ENCODE measurements at regions not wholly inside any gene's neighbourhood (a gene's known extent, or its start where the extent isn't known, plus 50 kb on each side); places are given as distances from the start of the nearest gene placed in this dataset.

DNA sequence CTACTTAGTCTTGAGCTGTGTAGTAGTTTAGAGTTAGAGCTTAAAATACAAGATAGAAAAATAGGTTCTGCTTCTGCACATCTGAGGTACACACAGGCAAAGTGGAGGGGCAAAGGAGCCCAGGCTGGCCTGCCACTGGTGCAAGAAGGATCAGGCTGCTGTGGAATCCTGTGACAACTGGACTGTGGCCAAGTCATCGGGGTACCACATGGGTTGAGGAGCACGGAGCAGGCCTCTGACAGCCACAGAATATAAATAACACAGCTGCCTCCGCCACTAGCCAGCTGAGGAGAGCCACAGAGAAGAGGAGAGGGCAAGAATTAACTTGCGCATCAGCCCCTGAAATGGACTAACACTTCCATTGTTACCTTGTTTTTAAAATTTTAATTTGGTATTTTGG lies 206.0 kb upstream of the MARCKS start:
- no peak for TF ChIP-seq SIN3A (IDR thresholded peaks at IDR 0.05; ENCODE audit: borderline replicate concordance, insufficient read depth, low read length)
- no peak for TF ChIP-seq POLR2AphosphoS5 (IDR thresholded peaks at IDR 0.05; ENCODE audit: low read depth, low read length)
- TF ChIP-seq TAF1 (IDR thresholded peaks at IDR 0.05; ENCODE audit: borderline replicate concordance, insufficient read depth, low read length) = no peak
- TF ChIP-seq, protein P1, sequence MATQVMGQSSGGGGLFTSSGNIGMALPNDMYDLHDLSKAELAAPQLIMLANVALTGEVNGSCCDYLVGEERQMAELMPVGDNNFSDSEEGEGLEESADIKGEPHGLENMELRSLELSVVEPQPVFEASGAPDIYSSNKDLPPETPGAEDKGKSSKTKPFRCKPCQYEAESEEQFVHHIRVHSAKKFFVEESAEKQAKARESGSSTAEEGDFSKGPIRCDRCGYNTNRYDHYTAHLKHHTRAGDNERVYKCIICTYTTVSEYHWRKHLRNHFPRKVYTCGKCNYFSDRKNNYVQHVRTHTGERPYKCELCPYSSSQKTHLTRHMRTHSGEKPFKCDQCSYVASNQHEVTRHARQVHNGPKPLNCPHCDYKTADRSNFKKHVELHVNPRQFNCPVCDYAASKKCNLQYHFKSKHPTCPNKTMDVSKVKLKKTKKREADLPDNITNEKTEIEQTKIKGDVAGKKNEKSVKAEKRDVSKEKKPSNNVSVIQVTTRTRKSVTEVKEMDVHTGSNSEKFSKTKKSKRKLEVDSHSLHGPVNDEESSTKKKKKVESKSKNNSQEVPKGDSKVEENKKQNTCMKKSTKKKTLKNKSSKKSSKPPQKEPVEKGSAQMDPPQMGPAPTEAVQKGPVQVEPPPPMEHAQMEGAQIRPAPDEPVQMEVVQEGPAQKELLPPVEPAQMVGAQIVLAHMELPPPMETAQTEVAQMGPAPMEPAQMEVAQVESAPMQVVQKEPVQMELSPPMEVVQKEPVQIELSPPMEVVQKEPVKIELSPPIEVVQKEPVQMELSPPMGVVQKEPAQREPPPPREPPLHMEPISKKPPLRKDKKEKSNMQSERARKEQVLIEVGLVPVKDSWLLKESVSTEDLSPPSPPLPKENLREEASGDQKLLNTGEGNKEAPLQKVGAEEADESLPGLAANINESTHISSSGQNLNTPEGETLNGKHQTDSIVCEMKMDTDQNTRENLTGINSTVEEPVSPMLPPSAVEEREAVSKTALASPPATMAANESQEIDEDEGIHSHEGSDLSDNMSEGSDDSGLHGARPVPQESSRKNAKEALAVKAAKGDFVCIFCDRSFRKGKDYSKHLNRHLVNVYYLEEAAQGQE (IDR thresholded peaks at IDR 0.05; ENCODE audit: insufficient read depth in 1 of 2, low read depth in 2 of 2, low read length in 2 of 2) = no peak
- no peak for TF ChIP-seq FOXP2 (optimal IDR thresholded peaks at IDR 0.05; ENCODE audit: borderline replicate concordance, extremely low read depth, extremely low read length, insufficient read depth)
